Upper lobe of left lung (tissue), 6 donors: ENCODE measurements at regions not wholly inside any gene's neighbourhood (a gene's known extent, or its start where the extent isn't known, plus 50 kb on each side); places are given as distances from the start of the nearest gene placed in this dataset.

ENCODE experiments used
- ATAC-seq, 2 donors: fragments of 200-7000 bp; cut with Tn5 transposase; one replicate each; pipeline ENCODE4 v1.9.1; 2022; ENCODE audit warnings: mild to moderate bottlenecking in 2 of 2, moderate library complexity in 2 of 2; ENCODE audit not compliant: low FRiP score in 2 of 2
- DNase-seq, 2 donors: peaks; one replicate each; pipeline ENCODE4 v3.0.0-alpha.2; 2019 to 2020
- H3K27ac ChIP-seq, 4 donors: fragments of 200-600 bp; sonication (generic); one replicate each; pipeline ENCODE4 v1.5.1; 2016 to 2019
- H3K27me3 ChIP-seq, 4 donors: fragments of 200-600 bp; sonication (generic); one replicate each; pipeline ENCODE4 v1.5.1; 2017 to 2019
- H3K36me3 ChIP-seq, 4 donors: fragments of 200-600 bp; sonication (generic); one replicate each; pipeline ENCODE4 v1.5.1; 2016 to 2019
- H3K4me1 ChIP-seq, 4 donors: fragments of 200-600 bp; sonication (generic); one replicate each; pipeline ENCODE4 v1.5.1; 2018 to 2019
- H3K4me3 ChIP-seq, 4 donors: fragments of 200-600 bp; sonication (generic); one replicate each; pipeline ENCODE4 v1.5.1; 2017 to 2019; ENCODE audit warnings: mild to moderate bottlenecking in 2 of 4, moderate library complexity in 1 of 4
- H3K9me3 ChIP-seq, 4 donors: fragments of 200-600 bp; sonication (generic); one replicate each; pipeline ENCODE4 v1.5.1; 2018 to 2019
- CTCF ChIP-seq, 6 experiments: fragments of 450-650 bp in 4 of 6; fragments of 200-600 bp in 2 of 6; sonication (generic) in 2 of 6; IDR thresholded peaks; one replicate each; pipeline ENCODE4 v1.5.1; 2016 to 2019; ENCODE audit warnings: antibody characterized with exemption in 6 of 6
- EP300 ChIP-seq, 4 donors: sonication (generic); formaldehyde crosslinking; IDR thresholded peaks; one replicate each; pipeline ENCODE4 v1.5.1; 2017; ENCODE audit warnings: antibody characterized with exemption in 4 of 4, control low read depth in 2 of 4
- POLR2A ChIP-seq, 4 donors: fragments of 450-650 bp; IDR thresholded peaks; one replicate each; pipeline ENCODE4 v1.5.1; 2016 to 2017; ENCODE audit warnings: antibody characterized with exemption in 4 of 4, mild to moderate bottlenecking in 2 of 4
- POLR2AphosphoS5 ChIP-seq, 2 donors: sonication (generic); formaldehyde crosslinking; IDR thresholded peaks; one replicate each; pipeline ENCODE4 v1.5.1; 2017; ENCODE audit warnings: antibody characterized with exemption in 2 of 2
- WGBS, 2 donors: methylation state at CpG; one replicate each; pipeline ENCODE4 v1.1.5; 2017 to 2018; 5-methylcytosine and 5-hydroxymethylcytosine counted together
- donor health status: DM: no; HTN: no; CAD: no; lungs with moderate emphysema.
- donor health status: DM: no; HTN: yes; CAD: no; lungs with severe emphysema.

DNA sequence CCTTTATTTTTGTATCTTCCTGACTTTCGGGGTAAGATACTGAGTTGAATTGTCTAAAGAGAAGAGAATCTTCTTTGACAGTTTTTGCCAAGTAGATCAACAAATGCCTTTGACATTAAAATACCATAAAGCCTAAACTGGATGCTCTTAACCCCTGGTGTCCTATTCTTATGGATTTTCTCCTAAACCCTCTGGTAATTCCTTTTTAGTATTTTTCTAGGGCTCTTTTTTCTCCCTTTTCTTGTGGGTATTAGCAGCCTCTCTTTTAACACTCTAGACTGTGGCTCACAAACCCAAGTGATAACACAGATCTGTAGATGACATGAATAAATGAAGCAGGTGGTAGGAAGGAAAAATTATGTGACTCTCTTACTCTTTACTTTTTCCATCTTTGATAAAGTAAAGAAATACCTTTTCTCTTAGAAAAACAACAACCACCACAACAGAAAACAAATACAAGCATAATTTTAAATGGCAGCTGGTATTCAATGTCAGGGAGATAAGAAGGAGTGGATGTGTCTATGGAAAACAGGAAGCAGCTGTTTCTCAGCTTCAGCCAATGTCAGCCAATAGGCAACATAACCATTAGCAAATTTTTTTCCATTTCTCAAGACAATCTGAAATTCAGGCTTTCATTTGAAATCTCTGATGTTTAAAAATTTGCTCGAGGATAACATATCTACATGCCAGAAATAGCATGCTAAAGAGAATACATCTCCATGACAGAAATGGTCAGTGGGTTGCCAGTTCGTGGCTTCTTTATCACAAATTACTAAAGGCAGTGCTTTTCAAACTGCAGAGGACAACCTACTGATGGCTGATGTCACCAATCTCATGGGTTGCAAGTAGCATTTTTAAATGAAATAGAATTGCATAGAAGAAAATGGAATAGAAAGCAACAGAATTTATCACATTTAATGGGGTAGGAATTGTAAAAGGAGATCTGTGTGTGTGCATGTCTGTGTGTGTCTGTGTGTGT is 123.1 kb upstream of the KRR1 start:
- Histone ChIP-seq H3K4me3 (no peak overlapping the region), H3K4me1 (no peaks in the 10 kb centered on the region), H3K9me3 (no peaks in the 10 kb centered on the region), H3K27me3 (no peaks in the 10 kb centered on the region), H3K36me3 (no peaks in the 10 kb centered on the region), H3K27ac (no peak overlapping the region)
- WGBS, 2 donors = 73 to 76% methylated on average over 3 of the region's 3 CpGs
- TF ChIP-seq CTCF (IDR thresholded peaks at IDR 0.05) = no peak
- TF ChIP-seq POLR2AphosphoS5 (IDR thresholded peaks at IDR 0.05) = no peak
- no peak for TF ChIP-seq POLR2A (IDR thresholded peaks at IDR 0.05)
- TF ChIP-seq EP300 (IDR thresholded peaks at IDR 0.05) = no peak
- no peak for DNase-seq
- ATAC-seq = no peak

DNA sequence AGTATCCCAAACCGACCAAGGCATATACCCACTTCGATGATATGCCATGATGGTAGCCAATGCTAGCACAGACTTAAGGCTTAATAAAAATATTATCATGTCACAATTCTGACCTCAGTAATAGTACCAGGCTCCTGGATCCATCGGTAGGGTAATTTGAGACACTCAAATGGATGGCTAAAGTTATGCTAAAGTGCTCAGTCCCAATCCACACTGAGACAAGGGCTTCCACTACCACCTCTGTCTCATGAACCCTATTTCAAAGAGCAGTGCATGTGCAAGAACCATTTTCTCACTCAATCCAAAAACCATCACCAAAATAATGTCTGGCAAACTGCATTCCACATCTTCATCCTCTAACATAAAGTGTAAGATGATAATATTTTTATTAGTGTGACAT is 122.4 kb upstream of the KRR1 start:
- WGBS, 2 donors = 83 to 95% methylated on average over 3 of the region's 3 CpGs
- peak in 1 of 2 donors; percentile 11 for ATAC-seq
- no peak for TF ChIP-seq POLR2A (IDR thresholded peaks at IDR 0.05)
- TF ChIP-seq POLR2AphosphoS5 (IDR thresholded peaks at IDR 0.05) = no peak
- no peak for TF ChIP-seq CTCF (IDR thresholded peaks at IDR 0.05)
- TF ChIP-seq EP300 (IDR thresholded peaks at IDR 0.05) = no peak

GRCh38 chr12:75632442-75632841 is 121.0 kb upstream of the KRR1 start:
- Histone ChIP-seq H3K9me3 (no peaks in the 10 kb centered on the region), H3K27ac (no peak overlapping the region), H3K4me1 (no peaks in the 10 kb centered on the region), H3K4me3 (no peak overlapping the region), H3K27me3 (no peaks in the 10 kb centered on the region), H3K36me3 (no peaks in the 10 kb centered on the region)
- 55 to 57% methylated on average over 3 of the region's 3 CpGs for WGBS, 2 donors
- no peak for ATAC-seq
- DNase-seq = no peak
- TF ChIP-seq POLR2AphosphoS5 (IDR thresholded peaks at IDR 0.05) (no peak), CTCF (IDR thresholded peaks at IDR 0.05) (no peak), POLR2A (IDR thresholded peaks at IDR 0.05) (no peak), EP300 (IDR thresholded peaks at IDR 0.05) (no peak)

More for the DNA sequence above, 122.4 kb upstream of the KRR1 start:
- no peaks in the 10 kb centered on the region for H3K4me1 ChIP-seq
- no peak overlapping the region for H3K4me3 ChIP-seq
- no peaks in the 10 kb centered on the region for H3K36me3 ChIP-seq
- no peaks in the 10 kb centered on the region for H3K9me3 ChIP-seq
- no peak for DNase-seq
- no peak overlapping the region for H3K27ac ChIP-seq
- H3K27me3 ChIP-seq = no peaks in the 10 kb centered on the region

DNA sequence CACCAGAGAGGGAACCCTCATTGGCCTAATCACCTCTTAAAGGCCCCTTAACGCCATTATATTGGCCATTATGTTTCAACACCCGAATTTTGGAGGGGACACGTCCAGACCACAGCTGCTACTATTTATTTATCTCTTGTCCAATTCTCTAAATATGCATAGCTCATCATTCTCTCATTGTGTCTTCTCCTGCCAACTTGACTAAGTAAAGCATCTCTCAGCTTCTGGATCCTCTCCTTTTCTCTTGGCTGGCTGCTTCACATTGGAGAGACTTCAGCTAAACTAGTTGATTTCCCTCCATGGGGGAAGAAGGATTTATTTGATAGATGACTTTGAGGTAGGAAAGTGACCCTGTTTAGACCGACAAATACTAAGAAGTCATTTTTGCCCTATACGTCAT is 120.4 kb upstream of the KRR1 start:
- Histone ChIP-seq H3K4me3 (no peak overlapping the region), H3K27me3 (no peaks in the 10 kb centered on the region), H3K36me3 (no peaks in the 10 kb centered on the region), H3K4me1 (no peaks in the 10 kb centered on the region), H3K9me3 (no peaks in the 10 kb centered on the region), H3K27ac (no peak overlapping the region)
- DNase-seq (no peak), ATAC-seq (peak in 1 of 2 donors; percentile 54)
- 83 to 86% methylated on average over 5 of the region's 5 CpGs for WGBS, 2 donors
- no peak for TF ChIP-seq POLR2A (IDR thresholded peaks at IDR 0.05)
- TF ChIP-seq CTCF (IDR thresholded peaks at IDR 0.05) = no peak
- no peak for TF ChIP-seq EP300 (IDR thresholded peaks at IDR 0.05)

GRCh38 chr12:75630091-75630490 is 118.7 kb upstream of the KRR1 start:
- 48 to 69% methylated on average over 2 of the region's 2 CpGs for WGBS, 2 donors
- TF ChIP-seq POLR2A (IDR thresholded peaks at IDR 0.05) (no peak), CTCF (IDR thresholded peaks at IDR 0.05) (no peak), EP300 (IDR thresholded peaks at IDR 0.05) (no peak), POLR2AphosphoS5 (IDR thresholded peaks at IDR 0.05) (no peak)
- no peaks in the 10 kb centered on the region for H3K9me3 ChIP-seq
- H3K36me3 ChIP-seq = no peaks in the 10 kb centered on the region
- no peaks in the 10 kb centered on the region for H3K4me1 ChIP-seq
- ATAC-seq (no peak), DNase-seq (no peak)
- H3K4me3 ChIP-seq = no peak overlapping the region
- no peak overlapping the region for H3K27ac ChIP-seq
- no peaks in the 10 kb centered on the region for H3K27me3 ChIP-seq
